ENCODE measurements at regions not wholly inside any gene's neighbourhood (a gene's known extent, or its start where the extent isn't known, plus 50 kb on each side); places are given as distances from the start of the nearest gene placed in this dataset.

DNA sequence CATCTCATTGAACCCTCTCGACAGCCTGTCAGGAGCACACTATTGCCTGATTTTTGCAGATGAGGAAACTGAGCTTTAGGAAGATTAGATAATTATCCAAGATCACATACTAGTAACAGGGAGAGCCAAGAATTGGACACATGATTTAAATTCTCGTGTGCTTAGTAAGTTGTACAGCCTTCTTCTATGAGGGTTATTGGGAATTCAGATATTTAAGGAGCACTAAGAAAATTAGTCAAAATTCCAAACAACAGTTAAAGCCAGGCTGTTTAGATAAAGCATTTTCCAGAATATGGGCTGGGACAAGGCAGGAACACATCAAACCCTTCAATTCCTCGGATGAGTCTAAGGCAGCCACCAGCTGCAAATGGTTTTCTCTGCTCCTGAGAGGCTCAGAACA, 148.8 kb downstream of the TMEM30B start:
- no peak for DNase-seq (ENCODE audit: low spot score)
- TF ChIP-seq, protein P1, sequence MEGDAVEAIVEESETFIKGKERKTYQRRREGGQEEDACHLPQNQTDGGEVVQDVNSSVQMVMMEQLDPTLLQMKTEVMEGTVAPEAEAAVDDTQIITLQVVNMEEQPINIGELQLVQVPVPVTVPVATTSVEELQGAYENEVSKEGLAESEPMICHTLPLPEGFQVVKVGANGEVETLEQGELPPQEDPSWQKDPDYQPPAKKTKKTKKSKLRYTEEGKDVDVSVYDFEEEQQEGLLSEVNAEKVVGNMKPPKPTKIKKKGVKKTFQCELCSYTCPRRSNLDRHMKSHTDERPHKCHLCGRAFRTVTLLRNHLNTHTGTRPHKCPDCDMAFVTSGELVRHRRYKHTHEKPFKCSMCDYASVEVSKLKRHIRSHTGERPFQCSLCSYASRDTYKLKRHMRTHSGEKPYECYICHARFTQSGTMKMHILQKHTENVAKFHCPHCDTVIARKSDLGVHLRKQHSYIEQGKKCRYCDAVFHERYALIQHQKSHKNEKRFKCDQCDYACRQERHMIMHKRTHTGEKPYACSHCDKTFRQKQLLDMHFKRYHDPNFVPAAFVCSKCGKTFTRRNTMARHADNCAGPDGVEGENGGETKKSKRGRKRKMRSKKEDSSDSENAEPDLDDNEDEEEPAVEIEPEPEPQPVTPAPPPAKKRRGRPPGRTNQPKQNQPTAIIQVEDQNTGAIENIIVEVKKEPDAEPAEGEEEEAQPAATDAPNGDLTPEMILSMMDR (IDR thresholded peaks at IDR 0.05; ENCODE audit: borderline replicate concordance, control extremely low read depth, extremely low read depth, insufficient read depth, missing control alignments), result no peak
- in situ Hi-C loops (cut with MboI; ENCODE audit: low sequenced_read_pairs, unreplicated experiment), result no loop called here

DNA sequence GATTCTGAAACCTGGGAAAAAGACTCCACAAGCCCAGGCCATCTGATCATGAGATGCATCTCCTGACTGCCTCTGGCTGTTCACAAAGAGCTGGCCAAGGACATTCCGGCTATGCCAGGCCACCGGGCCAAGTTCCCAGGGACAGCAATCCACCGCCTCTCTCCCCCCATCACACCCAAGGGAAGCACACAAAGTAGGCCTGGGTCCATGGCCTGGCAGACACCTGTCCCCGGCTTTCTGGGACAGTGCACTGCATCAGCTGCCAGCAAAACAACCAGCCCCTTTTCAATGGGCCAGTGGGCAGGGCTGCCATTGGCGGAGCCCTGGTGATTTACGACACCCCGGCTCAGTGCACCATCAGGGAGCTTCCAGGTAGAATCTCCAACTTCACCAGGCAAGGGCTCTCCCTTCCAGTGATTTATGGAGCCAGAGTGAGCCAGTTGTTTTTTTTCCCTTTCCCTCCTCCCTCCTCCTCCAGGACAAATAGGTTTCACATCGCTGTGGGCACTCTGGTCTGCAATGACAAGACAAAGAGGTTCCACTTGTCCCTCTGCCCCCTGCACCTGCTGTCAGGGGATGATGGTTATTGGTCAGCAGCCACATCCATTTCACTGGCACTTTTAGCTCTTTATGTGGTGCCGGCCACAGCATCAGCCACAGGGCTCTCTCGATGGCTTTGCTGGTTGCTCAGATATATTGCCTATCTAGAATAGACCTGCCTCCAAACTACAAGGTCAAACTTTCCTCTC, 149.6 kb downstream of the SLC38A6 start:
- in situ Hi-C loops (cut with MboI; ENCODE audit: low sequenced_read_pairs, unreplicated experiment), result no loop called here
- TF ChIP-seq, protein P1 (IDR thresholded peaks at IDR 0.05; ENCODE audit: borderline replicate concordance, control extremely low read depth, extremely low read depth, insufficient read depth, missing control alignments), result no peak
- DNase-seq (ENCODE audit: low spot score), result no peak

DNA sequence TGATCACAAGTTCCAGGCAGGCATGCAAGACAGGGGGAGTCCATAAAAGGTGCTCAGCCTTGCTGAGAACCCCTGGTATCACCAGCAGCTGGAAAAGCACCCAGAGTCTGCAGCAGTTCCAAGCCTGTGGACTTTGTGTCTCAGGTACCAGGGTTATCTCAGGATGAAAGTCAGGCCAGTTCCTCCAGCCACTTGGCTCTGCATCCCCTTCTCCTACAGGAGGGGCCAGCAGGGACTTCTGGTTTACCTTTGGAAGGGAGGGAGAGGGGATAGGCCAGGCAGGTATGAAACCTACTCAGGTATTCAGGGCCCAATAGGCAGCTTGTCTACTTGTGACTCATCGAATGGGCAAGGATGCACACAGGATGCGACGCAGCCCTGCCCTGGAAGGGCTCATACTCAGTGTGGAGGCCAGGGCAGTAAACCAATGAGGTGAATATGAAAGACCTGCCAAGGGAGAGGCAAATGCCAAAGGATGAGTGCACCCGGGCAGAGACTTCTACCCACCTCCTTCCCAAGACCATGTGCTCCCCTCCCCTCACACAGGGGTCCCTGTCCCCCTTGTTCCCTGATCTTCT, 148.2 kb downstream of the SLC38A6 start:
- no peak for DNase-seq (ENCODE audit: low spot score)
- in situ Hi-C loops (cut with MboI; ENCODE audit: low sequenced_read_pairs, unreplicated experiment), result no loop called here
- TF ChIP-seq, protein P1 (IDR thresholded peaks at IDR 0.05; ENCODE audit: borderline replicate concordance, control extremely low read depth, extremely low read depth, insufficient read depth, missing control alignments), result no peak

DNA sequence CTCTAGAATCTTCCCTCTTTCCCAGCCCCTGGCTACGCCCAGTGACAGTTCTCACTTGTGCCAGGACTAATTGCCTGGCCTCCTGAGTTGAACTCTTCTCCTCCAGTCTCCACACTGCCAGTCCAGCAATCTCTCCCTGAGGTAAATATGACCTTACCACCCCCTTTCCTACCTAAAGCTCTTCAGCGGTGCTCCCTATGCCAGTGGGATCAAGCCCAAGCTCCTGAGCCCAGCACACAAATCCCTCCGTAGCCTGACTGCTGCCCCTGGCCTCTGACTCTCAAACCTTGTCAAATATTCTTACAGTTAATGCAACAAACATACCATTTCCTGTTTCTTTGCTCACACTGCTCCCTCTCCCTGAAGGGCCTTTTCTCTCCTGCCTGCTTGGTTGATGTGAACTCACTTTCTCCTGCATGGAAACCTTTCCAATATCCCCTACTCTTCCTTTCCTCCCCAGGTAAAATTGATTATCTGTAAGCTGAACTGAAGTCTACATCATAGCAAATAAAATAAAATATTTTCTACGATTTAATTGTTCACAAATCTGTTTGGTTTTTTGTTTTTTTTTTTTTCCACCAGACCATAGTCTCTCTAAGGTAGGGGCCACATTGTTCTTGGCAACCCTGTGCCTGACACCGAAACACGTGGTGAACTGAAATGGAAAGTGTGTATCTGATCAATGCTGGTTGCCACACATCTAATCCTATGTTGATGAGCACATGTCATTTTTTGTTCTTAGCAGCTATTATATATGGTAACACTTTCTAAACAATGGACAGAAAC, 147.5 kb downstream of the SLC38A6 start:
- TF ChIP-seq, protein P1 (IDR thresholded peaks at IDR 0.05; ENCODE audit: borderline replicate concordance, control extremely low read depth, extremely low read depth, insufficient read depth, missing control alignments), result no peak
- in situ Hi-C loops (cut with MboI; ENCODE audit: low sequenced_read_pairs, unreplicated experiment), result no loop called here
- DNase-seq (ENCODE audit: low spot score), result no peak

DNA sequence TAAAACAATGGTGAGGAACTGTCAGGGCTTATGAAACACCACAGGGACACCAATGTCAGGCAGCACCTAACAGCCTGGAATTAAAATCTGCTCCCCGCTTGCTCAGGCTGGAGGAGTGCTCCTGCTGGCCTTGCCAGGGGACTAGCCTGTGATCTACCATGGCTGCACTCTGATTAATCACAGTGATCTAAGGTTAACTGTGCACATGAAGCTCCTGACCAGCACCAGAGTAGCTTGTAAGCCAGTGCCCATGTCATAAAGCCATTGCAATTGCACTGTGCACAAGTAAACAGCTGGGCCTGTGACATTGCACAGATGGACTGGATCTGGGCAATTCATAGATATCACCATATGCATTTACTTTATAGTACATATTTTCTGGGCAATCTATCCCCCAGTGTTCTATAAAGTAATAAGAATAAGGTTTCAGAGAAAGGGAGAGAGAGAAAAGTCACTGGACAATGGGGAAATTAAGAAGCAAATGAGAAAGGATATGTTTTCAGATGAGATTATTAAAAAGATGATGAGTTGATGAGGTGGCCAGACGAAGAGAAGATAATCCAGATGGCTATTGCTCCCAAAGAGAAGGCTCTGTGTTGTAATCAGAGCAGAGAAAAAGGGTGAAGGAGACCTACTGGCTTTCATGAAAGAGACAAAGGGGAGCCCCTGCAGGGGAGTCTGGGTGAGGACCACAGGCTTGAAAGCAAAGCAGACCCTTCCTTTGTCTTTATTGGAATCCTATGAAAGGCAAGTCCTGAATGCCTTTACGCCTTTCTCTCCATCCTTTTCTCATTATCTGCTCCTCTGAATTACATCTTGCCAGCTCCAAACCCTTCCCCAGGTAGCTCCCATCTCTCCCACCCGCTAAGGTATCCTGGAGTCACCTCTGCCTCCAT, 145.8 kb downstream of the SLC38A6 start:
- DNase-seq (ENCODE audit: low spot score), result no peak
- in situ Hi-C loops (cut with MboI; ENCODE audit: low sequenced_read_pairs, unreplicated experiment), result no loop called here
- TF ChIP-seq, protein P1 (IDR thresholded peaks at IDR 0.05; ENCODE audit: borderline replicate concordance, control extremely low read depth, extremely low read depth, insufficient read depth, missing control alignments), result no peak
